Skeletal muscle satellite cell (primary cell): ENCODE measurements at regions not wholly inside any gene's neighbourhood (a gene's known extent, or its start where the extent isn't known, plus 50 kb on each side); places are given as distances from the start of the nearest gene placed in this dataset.

ENCODE experiments used
- H3K27me3 ChIP-seq: 2 replicates; pipeline ENCODE4 v1.7.0; 2013; ENCODE audit warnings: low read length; ENCODE audit not compliant: control insufficient read depth, insufficient read depth
- H3K36me3 ChIP-seq: 2 replicates; pipeline ENCODE4 v1.7.0; 2013; ENCODE audit warnings: mild to moderate bottlenecking, control low read depth, low read length; ENCODE audit not compliant: insufficient read depth
- H3K4me1 ChIP-seq: 2 replicates; pipeline ENCODE4 v1.7.0; 2013; ENCODE audit warnings: low read length; ENCODE audit not compliant: control insufficient read depth, insufficient read depth
- H3K4me2 ChIP-seq: 2 replicates; pipeline ENCODE4 v1.7.0; 2013; ENCODE audit warnings: mild to moderate bottlenecking, low read length
- H3K4me3 ChIP-seq: 2 replicates; pipeline ENCODE4 v1.7.0; 2013; ENCODE audit warnings: low read length
- H3K9ac ChIP-seq: 2 replicates; pipeline ENCODE4 v1.7.0; 2013; ENCODE audit warnings: mild to moderate bottlenecking, low read depth, low read length, moderate library complexity
- H3K9me3 ChIP-seq: replicated peaks from 2 replicates; pipeline ENCODE4 v1.7.0; 2013; ENCODE audit warnings: mild to moderate bottlenecking, control low read depth, low read length

- Histone ChIP-seq H3K4me3 (peak overlapping the region; percentile 1), H3K4me1 (peaks cover 54% of the 10 kb centered on the region), H3K27me3 (no peaks in the 10 kb centered on the region), H3K9me3 (no peaks in the 10 kb centered on the region), H3K36me3 (no peaks in the 10 kb centered on the region), H3K9ac (peak overlapping the region; percentile 2), H3K4me2 (peak overlapping the region; percentile 24)
Observed at GRCh38 chr20:53752971-53753879, 159.6 kb upstream of the ZNF217 start.

GRCh38 chr20:53752583-53752970, 158.9 kb upstream of the ZNF217 start:
- Histone ChIP-seq H3K27me3 (no peaks in the 10 kb centered on the region), H3K36me3 (no peaks in the 10 kb centered on the region), H3K9ac (no peak overlapping the region), H3K4me1 (peaks cover 54% of the 10 kb centered on the region), H3K9me3 (no peaks in the 10 kb centered on the region), H3K4me3 (no peak overlapping the region), H3K4me2 (no peak overlapping the region)

DNA sequence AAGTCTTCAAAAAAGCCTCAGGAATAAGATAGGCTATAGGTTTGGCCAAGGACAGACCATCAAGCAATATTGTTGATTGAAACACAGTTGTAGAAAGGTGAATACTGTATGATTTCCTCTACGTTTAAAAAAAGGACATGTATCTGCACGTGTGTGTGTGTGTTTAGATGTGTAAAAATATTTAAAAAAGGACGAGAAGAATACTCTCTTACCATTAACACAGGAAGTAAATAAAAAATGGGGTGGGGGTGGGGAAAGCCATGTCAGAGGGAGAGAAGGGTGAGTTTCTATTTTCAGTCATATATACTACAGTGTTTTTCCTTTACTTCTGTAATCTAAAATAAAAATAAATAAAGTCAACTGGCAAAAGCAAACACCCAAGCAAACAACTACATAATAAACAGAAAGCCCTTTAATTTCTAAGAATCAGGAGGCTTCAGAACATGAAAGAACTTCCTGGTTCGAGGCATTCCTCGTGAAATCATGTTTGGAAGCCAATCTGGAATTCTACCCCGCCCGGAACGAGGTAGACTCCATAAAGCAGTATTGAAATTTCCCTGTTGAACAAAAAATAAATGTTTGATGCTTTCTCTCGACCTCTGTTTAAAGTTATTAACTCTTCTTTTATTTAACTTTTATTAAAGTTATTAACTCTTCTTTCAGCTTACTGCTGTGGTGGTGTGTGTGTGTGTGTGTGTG, 158.1 kb upstream of the ZNF217 start:
- no peaks in the 10 kb centered on the region for H3K9me3 ChIP-seq
- H3K4me3 ChIP-seq = no peak overlapping the region
- no peaks in the 10 kb centered on the region for H3K36me3 ChIP-seq
- no peaks in the 10 kb centered on the region for H3K27me3 ChIP-seq
- H3K9ac ChIP-seq = peak overlapping the region; percentile 67
- peaks cover 54% of the 10 kb centered on the region for H3K4me1 ChIP-seq
- H3K4me2 ChIP-seq = peak overlapping the region; percentile 40

- peak overlapping the region; percentile 40 for H3K4me2 ChIP-seq
- no peaks in the 10 kb centered on the region for H3K36me3 ChIP-seq
- peaks cover 54% of the 10 kb centered on the region for H3K4me1 ChIP-seq
- peak overlapping the region; percentile 67 for H3K9ac ChIP-seq
- no peaks in the 10 kb centered on the region for H3K9me3 ChIP-seq
- no peak overlapping the region for H3K4me3 ChIP-seq
- H3K27me3 ChIP-seq = no peaks in the 10 kb centered on the region
Observed at GRCh38 chr20:53750827-53751619, 157.4 kb upstream of the ZNF217 start.

DNA sequence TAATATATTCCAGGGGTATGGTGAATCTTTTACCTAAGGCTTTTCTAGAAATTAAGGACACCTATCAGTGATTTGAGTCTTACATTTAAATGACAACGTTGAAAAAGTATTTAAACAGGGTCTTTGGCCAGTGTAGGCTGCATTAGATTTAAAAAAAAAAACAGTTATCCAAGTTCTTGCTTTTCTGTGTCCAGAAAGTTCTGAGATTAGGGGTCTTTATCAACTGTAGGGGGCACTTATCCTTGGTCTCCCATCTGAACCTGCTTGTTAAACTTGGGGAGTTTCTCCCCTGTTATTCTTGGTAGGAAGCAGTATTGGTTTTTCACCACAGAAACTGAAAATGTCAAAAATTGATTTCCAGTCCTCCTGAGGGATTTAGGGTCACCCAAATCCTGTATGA, 155.9 kb upstream of the ZNF217 start:
- no peaks in the 10 kb centered on the region for H3K9me3 ChIP-seq
- no peak overlapping the region for H3K9ac ChIP-seq
- peaks cover 52% of the 10 kb centered on the region for H3K4me1 ChIP-seq

DNA sequence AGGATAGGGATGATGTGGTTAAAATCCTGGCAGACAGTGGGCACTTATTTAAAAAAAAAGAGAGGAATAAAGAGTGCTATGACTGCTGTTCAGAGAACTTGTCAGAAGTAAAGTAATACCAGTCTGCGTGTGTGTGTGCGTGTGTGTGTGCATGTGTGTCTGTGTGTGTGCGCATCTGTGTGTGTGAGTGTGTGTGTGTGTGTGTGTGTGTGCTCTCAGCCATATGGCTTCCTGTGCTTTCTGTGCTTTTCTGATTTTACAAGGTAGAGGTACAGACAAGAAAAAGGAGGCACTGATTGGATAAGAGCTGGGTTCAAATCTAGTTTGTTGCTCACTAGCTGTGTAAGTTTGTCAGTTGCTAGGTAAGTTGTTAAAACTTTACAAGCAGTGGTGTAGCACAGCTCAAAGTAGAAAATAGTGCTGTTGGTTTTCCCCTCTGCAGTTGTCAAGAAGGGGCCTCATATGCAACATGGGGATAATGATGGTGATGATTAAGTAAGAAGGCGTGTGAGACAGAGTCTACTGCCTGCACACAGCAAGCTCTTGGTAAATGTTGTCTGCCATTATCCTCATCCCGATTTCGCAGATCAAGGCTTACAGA, 155.3 kb upstream of the ZNF217 start:
- H3K9me3 ChIP-seq = no peaks in the 10 kb centered on the region
- no peak overlapping the region for H3K4me2 ChIP-seq
- H3K36me3 ChIP-seq = no peaks in the 10 kb centered on the region
- H3K4me3 ChIP-seq = no peak overlapping the region
- no peak overlapping the region for H3K9ac ChIP-seq
- H3K4me1 ChIP-seq = peaks cover 46% of the 10 kb centered on the region
- no peaks in the 10 kb centered on the region for H3K27me3 ChIP-seq

More for the DNA sequence above, 155.9 kb upstream of the ZNF217 start:
- Histone ChIP-seq H3K4me2 (no peak overlapping the region), H3K4me3 (no peak overlapping the region), H3K27me3 (no peaks in the 10 kb centered on the region), H3K36me3 (no peaks in the 10 kb centered on the region)

GRCh38 chr20:53748176-53748575, 154.5 kb upstream of the ZNF217 start:
- no peaks in the 10 kb centered on the region for H3K36me3 ChIP-seq
- no peak overlapping the region for H3K4me3 ChIP-seq
- H3K4me2 ChIP-seq = no peak overlapping the region
- H3K27me3 ChIP-seq = no peaks in the 10 kb centered on the region
- peaks cover 39% of the 10 kb centered on the region for H3K4me1 ChIP-seq
- no peaks in the 10 kb centered on the region for H3K9me3 ChIP-seq
- H3K9ac ChIP-seq = no peak overlapping the region

GRCh38 chr20:53743607-53744260, 150.1 kb upstream of the ZNF217 start:
- Histone ChIP-seq H3K4me1 (peaks cover 13% of the 10 kb centered on the region), H3K4me2 (no peak overlapping the region), H3K27me3 (no peaks in the 10 kb centered on the region), H3K4me3 (no peak overlapping the region), H3K9me3 (no peaks in the 10 kb centered on the region), H3K9ac (no peak overlapping the region), H3K36me3 (no peaks in the 10 kb centered on the region)

DNA sequence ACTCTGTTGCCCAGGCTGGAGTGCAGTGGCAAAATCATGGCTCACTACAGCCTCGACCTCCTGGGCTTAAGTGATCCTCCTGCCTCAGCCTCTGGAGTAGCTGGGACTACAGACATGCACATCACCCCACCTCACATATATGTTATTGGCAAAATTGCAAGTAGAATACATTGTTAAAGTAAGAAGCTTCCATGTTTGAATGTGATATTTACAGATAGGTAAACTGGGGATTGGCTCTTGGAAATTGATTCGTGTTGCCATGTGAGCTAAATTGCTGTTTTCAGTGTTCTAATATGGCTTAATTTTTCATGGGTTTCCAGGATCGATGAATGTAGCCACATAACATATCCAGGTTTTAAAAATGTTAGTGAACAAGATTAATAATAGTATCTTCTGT, 149.0 kb upstream of the ZNF217 start:
- Histone ChIP-seq H3K4me2 (no peak overlapping the region), H3K4me1 (peaks cover 20% of the 10 kb centered on the region), H3K9me3 (no peaks in the 10 kb centered on the region), H3K27me3 (no peaks in the 10 kb centered on the region), H3K36me3 (no peaks in the 10 kb centered on the region), H3K9ac (no peak overlapping the region), H3K4me3 (no peak overlapping the region)

DNA sequence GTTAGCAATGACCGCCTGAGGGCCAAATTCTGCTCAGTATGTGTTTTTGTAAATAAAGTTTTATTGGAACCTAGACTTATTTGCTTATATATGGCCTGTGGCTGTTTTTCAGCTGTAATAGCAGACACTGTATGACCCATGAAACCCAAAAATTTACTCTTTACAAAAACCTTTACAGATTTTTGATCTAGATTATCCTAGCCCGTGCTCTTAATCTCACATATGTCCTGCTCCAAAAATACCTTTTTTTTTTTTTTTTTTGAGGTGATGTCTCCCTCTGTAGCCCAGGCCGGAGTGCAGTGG, 148.0 kb upstream of the ZNF217 start:
- H3K4me3 ChIP-seq = no peak overlapping the region
- H3K4me2 ChIP-seq = no peak overlapping the region
- no peaks in the 10 kb centered on the region for H3K36me3 ChIP-seq
- peaks cover 30% of the 10 kb centered on the region for H3K4me1 ChIP-seq
- no peaks in the 10 kb centered on the region for H3K9me3 ChIP-seq
- H3K27me3 ChIP-seq = no peaks in the 10 kb centered on the region
- no peak overlapping the region for H3K9ac ChIP-seq
